Ishikawa (cell line): ENCODE measurements at regions not wholly inside any gene's neighbourhood (a gene's known extent, or its start where the extent isn't known, plus 50 kb on each side); places are given as distances from the start of the nearest gene placed in this dataset.

Experiments
- CEBPB ChIP-seq: IDR thresholded peaks from 2 replicates; pipeline ENCODE4 v1.6.1; 2012
- EGR1 ChIP-seq: IDR thresholded peaks from 2 replicates; pipeline ENCODE4 v1.6.1; 2012
- EP300 ChIP-seq: IDR thresholded peaks from 2 replicates; pipeline ENCODE4 v1.6.1; 2012; ENCODE audit warnings: borderline replicate concordance
- FOXM1 ChIP-seq: IDR thresholded peaks from 2 replicates; pipeline ENCODE4 v1.6.1; 2012; ENCODE audit warnings: low read depth, borderline replicate concordance
- MAX ChIP-seq: IDR thresholded peaks from 2 replicates; pipeline ENCODE4 v1.6.1; 2012
- NFIC ChIP-seq: IDR thresholded peaks from 2 replicates; pipeline ENCODE4 v1.6.1; 2012
- TAF1 ChIP-seq: IDR thresholded peaks from 2 replicates; pipeline ENCODE4 v1.6.1; 2012; ENCODE audit warnings: low read depth, mild to moderate bottlenecking
- TCF12 ChIP-seq: IDR thresholded peaks from 2 replicates; pipeline ENCODE4 v1.6.1; 2012; ENCODE audit warnings: low read depth
- TEAD4 ChIP-seq: IDR thresholded peaks from 2 replicates; pipeline ENCODE4 v1.6.1; 2012
- USF1 ChIP-seq: IDR thresholded peaks from 2 replicates; pipeline ENCODE4 v1.6.1; 2012
- YY1 ChIP-seq: IDR thresholded peaks from 2 replicates; pipeline ENCODE4 v1.6.1; 2012; ENCODE audit warnings: low read depth
- ZBTB7A ChIP-seq: IDR thresholded peaks from 2 replicates; pipeline ENCODE4 v1.6.1; 2012; ENCODE audit warnings: low read depth
- TF ChIP-seq, protein P1 (sequence below): IDR thresholded peaks from 2 replicates; pipeline ENCODE4 v1.6.1; 2012; ENCODE audit warnings: low read depth, mild to moderate bottlenecking

DNA sequence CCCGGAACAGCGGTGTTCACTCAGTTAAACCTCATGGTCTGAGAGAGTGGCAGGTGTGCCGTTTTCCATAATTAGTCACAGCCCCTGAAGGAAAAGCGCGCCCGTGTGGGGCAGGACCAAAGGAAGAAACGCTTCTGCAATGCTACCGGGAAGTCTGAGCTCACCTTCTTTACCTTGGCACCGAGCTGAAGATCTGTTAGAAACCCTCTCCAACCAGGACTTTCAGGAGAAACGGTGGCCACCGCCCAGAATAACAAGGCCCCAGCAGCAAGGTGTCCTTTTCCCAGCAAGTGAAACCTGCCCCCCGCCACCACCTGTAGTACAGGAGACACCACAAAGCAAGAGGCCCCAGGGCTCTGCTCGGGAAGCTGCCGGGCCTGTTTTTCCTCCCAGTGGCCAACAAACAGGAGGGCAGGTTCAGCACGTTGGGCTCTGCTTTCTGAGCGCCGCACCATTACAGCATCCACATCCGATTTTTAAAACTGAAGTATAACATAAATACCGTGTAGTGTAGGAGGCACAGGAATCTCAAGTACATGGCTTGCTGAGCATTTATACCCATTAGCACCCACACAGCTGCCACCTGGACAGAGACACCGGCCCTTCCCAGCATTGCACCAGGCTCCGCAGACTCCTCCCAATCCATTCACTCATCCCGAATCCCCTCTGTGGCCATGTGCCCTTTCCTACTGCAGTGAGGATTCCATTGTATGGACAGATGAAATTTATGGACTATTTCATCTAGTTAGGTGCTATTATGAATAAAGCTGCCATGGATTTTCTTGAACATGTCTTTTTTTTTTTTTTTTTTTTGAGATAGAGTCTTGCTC is 121.8 kb upstream of the RIOK3 start:
- TF ChIP-seq TAF1 (no peak), MAX (no peak), YY1 (no peak), EGR1 (no peak), NFIC (no peak), USF1 (no peak), ZBTB7A (no peak), EP300 (no peak), CEBPB (no peak), FOXM1 (no peak), TCF12 (no peak), TEAD4 (no peak)
- TF ChIP-seq, protein P1, sequence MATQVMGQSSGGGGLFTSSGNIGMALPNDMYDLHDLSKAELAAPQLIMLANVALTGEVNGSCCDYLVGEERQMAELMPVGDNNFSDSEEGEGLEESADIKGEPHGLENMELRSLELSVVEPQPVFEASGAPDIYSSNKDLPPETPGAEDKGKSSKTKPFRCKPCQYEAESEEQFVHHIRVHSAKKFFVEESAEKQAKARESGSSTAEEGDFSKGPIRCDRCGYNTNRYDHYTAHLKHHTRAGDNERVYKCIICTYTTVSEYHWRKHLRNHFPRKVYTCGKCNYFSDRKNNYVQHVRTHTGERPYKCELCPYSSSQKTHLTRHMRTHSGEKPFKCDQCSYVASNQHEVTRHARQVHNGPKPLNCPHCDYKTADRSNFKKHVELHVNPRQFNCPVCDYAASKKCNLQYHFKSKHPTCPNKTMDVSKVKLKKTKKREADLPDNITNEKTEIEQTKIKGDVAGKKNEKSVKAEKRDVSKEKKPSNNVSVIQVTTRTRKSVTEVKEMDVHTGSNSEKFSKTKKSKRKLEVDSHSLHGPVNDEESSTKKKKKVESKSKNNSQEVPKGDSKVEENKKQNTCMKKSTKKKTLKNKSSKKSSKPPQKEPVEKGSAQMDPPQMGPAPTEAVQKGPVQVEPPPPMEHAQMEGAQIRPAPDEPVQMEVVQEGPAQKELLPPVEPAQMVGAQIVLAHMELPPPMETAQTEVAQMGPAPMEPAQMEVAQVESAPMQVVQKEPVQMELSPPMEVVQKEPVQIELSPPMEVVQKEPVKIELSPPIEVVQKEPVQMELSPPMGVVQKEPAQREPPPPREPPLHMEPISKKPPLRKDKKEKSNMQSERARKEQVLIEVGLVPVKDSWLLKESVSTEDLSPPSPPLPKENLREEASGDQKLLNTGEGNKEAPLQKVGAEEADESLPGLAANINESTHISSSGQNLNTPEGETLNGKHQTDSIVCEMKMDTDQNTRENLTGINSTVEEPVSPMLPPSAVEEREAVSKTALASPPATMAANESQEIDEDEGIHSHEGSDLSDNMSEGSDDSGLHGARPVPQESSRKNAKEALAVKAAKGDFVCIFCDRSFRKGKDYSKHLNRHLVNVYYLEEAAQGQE = no peak
